Upper lobe of left lung (tissue), 6 donors: ENCODE measurements at regions not wholly inside any gene's neighbourhood (a gene's known extent, or its start where the extent isn't known, plus 50 kb on each side); places are given as distances from the start of the nearest gene placed in this dataset.

Source experiments
- ATAC-seq, 2 donors: fragments of 200-7000 bp; cut with Tn5 transposase; one replicate each; pipeline ENCODE4 v1.9.1; 2022; ENCODE audit warnings: mild to moderate bottlenecking in 2 of 2, moderate library complexity in 2 of 2; ENCODE audit not compliant: low FRiP score in 2 of 2
- DNase-seq, 2 donors: peaks; one replicate each; pipeline ENCODE4 v3.0.0-alpha.2; 2019 to 2020
- H3K27ac ChIP-seq, 4 donors: fragments of 200-600 bp; sonication (generic); one replicate each; pipeline ENCODE4 v1.5.1; 2016 to 2019
- H3K27me3 ChIP-seq, 4 donors: fragments of 200-600 bp; sonication (generic); one replicate each; pipeline ENCODE4 v1.5.1; 2017 to 2019
- H3K36me3 ChIP-seq, 4 donors: fragments of 200-600 bp; sonication (generic); one replicate each; pipeline ENCODE4 v1.5.1; 2016 to 2019
- H3K4me1 ChIP-seq, 4 donors: fragments of 200-600 bp; sonication (generic); one replicate each; pipeline ENCODE4 v1.5.1; 2018 to 2019
- H3K4me3 ChIP-seq, 4 donors: fragments of 200-600 bp; sonication (generic); one replicate each; pipeline ENCODE4 v1.5.1; 2017 to 2019; ENCODE audit warnings: mild to moderate bottlenecking in 2 of 4, moderate library complexity in 1 of 4
- H3K9me3 ChIP-seq, 4 donors: fragments of 200-600 bp; sonication (generic); one replicate each; pipeline ENCODE4 v1.5.1; 2018 to 2019
- EP300 ChIP-seq, 4 donors: sonication (generic); formaldehyde crosslinking; IDR thresholded peaks; one replicate each; pipeline ENCODE4 v1.5.1; 2017; ENCODE audit warnings: antibody characterized with exemption in 4 of 4, control low read depth in 2 of 4
- POLR2A ChIP-seq, 4 donors: fragments of 450-650 bp; IDR thresholded peaks; one replicate each; pipeline ENCODE4 v1.5.1; 2016 to 2017; ENCODE audit warnings: antibody characterized with exemption in 4 of 4, mild to moderate bottlenecking in 2 of 4
- POLR2AphosphoS5 ChIP-seq, 2 donors: sonication (generic); formaldehyde crosslinking; IDR thresholded peaks; one replicate each; pipeline ENCODE4 v1.5.1; 2017; ENCODE audit warnings: antibody characterized with exemption in 2 of 2
- WGBS, 2 donors: methylation state at CpG; one replicate each; pipeline ENCODE4 v1.1.5; 2017 to 2018; 5-methylcytosine and 5-hydroxymethylcytosine counted together
- TF ChIP-seq, protein P1 (sequence below), 6 experiments: fragments of 450-650 bp in 4 of 6; fragments of 200-600 bp in 2 of 6; sonication (generic) in 2 of 6; IDR thresholded peaks; one replicate each; pipeline ENCODE4 v1.5.1; 2016 to 2019; ENCODE audit warnings: antibody characterized with exemption in 6 of 6
- donor health status: DM: no; HTN: no; CAD: no; lungs with moderate emphysema.
- donor health status: DM: no; HTN: yes; CAD: no; lungs with severe emphysema.

DNA sequence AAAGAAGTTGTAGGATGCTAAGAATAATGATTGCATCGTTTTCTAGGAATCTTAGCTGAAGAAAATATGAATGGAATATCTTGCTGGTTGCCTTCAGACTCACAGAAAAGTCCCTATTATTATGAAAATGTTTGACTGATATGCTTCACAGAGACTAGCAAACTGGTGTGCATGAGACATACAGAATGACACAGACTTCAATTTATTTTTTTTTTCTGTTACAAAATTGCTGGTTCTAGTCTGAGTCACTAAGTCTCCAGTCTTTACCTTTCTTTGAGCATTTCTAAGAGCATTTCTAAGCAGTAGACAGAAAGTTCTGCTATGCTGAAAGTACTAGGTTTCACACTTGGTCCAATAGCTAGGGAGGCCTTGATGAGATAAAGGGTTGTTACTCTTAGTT is 377.6 kb upstream of the ATP2B1 start:
- Histone ChIP-seq H3K27ac (no peak overlapping the region), H3K4me3 (no peak overlapping the region), H3K4me1 (no peaks in the 10 kb centered on the region), H3K9me3 (no peaks in the 10 kb centered on the region), H3K27me3 (no peaks in the 10 kb centered on the region), H3K36me3 (no peaks in the 10 kb centered on the region)
- WGBS, 2 donors, result 63 to 85% methylated on average over 1 of the region's 1 CpG
- DNase-seq (no peak), ATAC-seq (no peak)
- TF ChIP-seq EP300 (IDR thresholded peaks at IDR 0.05), result no peak
- TF ChIP-seq, protein P1, sequence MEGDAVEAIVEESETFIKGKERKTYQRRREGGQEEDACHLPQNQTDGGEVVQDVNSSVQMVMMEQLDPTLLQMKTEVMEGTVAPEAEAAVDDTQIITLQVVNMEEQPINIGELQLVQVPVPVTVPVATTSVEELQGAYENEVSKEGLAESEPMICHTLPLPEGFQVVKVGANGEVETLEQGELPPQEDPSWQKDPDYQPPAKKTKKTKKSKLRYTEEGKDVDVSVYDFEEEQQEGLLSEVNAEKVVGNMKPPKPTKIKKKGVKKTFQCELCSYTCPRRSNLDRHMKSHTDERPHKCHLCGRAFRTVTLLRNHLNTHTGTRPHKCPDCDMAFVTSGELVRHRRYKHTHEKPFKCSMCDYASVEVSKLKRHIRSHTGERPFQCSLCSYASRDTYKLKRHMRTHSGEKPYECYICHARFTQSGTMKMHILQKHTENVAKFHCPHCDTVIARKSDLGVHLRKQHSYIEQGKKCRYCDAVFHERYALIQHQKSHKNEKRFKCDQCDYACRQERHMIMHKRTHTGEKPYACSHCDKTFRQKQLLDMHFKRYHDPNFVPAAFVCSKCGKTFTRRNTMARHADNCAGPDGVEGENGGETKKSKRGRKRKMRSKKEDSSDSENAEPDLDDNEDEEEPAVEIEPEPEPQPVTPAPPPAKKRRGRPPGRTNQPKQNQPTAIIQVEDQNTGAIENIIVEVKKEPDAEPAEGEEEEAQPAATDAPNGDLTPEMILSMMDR (IDR thresholded peaks at IDR 0.05), result no peak
- TF ChIP-seq POLR2AphosphoS5 (IDR thresholded peaks at IDR 0.05), result no peak
- TF ChIP-seq POLR2A (IDR thresholded peaks at IDR 0.05), result no peak

DNA sequence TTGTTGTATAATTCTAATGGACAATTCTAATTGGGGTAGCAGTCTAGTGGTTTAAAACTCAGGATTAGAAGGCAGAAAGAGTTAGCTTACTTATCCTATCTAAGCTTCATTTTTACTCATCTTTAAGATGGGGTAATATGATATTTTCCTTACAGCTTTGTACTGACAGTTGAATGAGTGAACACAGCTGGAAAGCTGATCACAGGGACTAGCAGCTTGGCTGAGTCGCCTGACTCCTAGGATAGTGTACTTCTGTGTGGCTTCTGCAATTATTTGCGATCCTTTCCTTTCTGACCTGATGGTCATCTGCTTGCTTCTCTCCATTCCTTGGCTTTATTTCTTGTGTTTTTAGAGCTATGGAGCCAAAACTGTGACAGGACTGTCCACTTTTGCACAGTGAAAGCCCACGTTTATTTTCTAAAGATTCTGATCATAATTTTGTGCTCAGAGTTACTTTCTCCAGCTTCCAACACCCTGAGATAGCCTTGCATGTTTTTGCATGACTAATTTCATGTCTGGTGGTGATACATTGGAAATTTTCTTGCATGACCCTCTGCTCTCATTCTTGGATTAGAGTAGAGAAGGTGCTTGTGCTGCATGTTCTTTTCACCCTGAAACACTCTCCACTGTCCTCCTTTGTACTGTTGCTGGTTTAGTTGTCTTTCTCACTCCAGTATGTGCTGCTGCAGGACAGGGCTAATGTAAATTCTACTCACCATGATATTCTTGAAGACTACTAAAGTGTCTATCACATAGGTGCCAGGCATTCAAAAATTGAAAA is 377.0 kb upstream of the ATP2B1 start:
- H3K4me1 ChIP-seq, result no peaks in the 10 kb centered on the region
- H3K9me3 ChIP-seq, result no peaks in the 10 kb centered on the region
- ATAC-seq, result no peak
- no peak overlapping the region for H3K4me3 ChIP-seq
- DNase-seq, result no peak
- H3K36me3 ChIP-seq, result no peaks in the 10 kb centered on the region
- TF ChIP-seq, protein P1 (IDR thresholded peaks at IDR 0.05), result no peak
- TF ChIP-seq POLR2A (IDR thresholded peaks at IDR 0.05) (no peak), POLR2AphosphoS5 (IDR thresholded peaks at IDR 0.05) (no peak), EP300 (IDR thresholded peaks at IDR 0.05) (no peak)
- no peaks in the 10 kb centered on the region for H3K27me3 ChIP-seq
- no peak overlapping the region for H3K27ac ChIP-seq
- 64 to 72% methylated on average over 3 of the region's 3 CpGs for WGBS, 2 donors

DNA sequence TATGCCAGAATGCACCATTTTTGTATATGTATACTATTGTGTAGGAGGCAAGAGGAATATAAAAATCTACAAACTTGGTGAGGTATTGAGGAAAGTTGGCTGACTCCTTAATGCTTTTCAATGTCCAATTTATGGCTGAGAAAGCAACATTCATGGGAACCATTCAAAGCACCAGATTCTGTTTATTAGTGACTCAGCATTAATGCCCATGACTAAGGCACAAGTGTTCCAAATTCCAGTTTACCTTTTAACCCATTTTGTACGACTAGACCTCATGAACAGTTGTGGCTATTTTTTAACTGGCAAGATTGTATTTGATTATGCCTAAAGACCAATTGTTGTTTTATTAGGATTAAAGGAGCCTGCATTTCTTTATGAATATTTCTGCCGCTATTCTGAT is 375.4 kb upstream of the ATP2B1 start:
- H3K4me3 ChIP-seq, result no peak overlapping the region
- no peaks in the 10 kb centered on the region for H3K9me3 ChIP-seq
- no peak overlapping the region for H3K27ac ChIP-seq
- no peaks in the 10 kb centered on the region for H3K4me1 ChIP-seq
- H3K36me3 ChIP-seq, result no peaks in the 10 kb centered on the region
- no peaks in the 10 kb centered on the region for H3K27me3 ChIP-seq
- no peak for DNase-seq
- ATAC-seq, result no peak
- WGBS, 2 donors, result 96 to 100% methylated on average over 2 of the region's 2 CpGs
- TF ChIP-seq, protein P1 (IDR thresholded peaks at IDR 0.05), result no peak
- TF ChIP-seq EP300 (IDR thresholded peaks at IDR 0.05), result no peak
- no peak for TF ChIP-seq POLR2A (IDR thresholded peaks at IDR 0.05)
- no peak for TF ChIP-seq POLR2AphosphoS5 (IDR thresholded peaks at IDR 0.05)

DNA sequence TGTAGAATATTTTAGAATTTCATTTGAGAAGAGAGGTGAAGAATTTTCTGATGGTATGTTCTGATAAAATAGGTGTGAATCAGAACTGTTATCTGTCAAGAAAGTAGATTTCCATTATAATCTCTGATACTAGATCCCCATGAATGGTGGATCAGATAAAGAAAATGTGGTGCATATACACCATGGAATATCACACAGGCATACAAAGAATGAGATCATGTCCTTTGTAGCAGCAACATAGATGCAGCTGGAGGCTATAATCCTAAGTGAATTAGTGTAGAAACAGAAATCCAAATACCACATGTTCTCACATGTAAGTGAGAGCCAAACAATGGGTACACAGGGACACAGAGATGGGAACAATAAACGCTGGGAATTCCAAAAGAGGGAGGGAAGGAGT is 372.0 kb upstream of the ATP2B1 start:
- TF ChIP-seq POLR2A (IDR thresholded peaks at IDR 0.05) (no peak), POLR2AphosphoS5 (IDR thresholded peaks at IDR 0.05) (no peak), EP300 (IDR thresholded peaks at IDR 0.05) (no peak)
- TF ChIP-seq, protein P1 (IDR thresholded peaks at IDR 0.05), result no peak
- H3K9me3 ChIP-seq, result no peaks in the 10 kb centered on the region
- 37 to 55% methylated on average over 1 of the region's 1 CpG for WGBS, 2 donors
- H3K4me1 ChIP-seq, result no peaks in the 10 kb centered on the region
- ATAC-seq (no peak), DNase-seq (no peak)
- no peaks in the 10 kb centered on the region for H3K27me3 ChIP-seq
- no peak overlapping the region for H3K4me3 ChIP-seq
- no peaks in the 10 kb centered on the region for H3K36me3 ChIP-seq
- H3K27ac ChIP-seq, result no peak overlapping the region
